Endothelial cell of umbilical vein (primary cell): ENCODE measurements at regions not wholly inside any gene's neighbourhood (a gene's known extent, or its start where the extent isn't known, plus 50 kb on each side); places are given as distances from the start of the nearest gene placed in this dataset.

Source experiments
- MAX ChIP-seq: IDR thresholded peaks from 2 replicates; pipeline ENCODE4 v1.6.1; 2011; ENCODE audit not compliant: insufficient read depth, insufficient read length
- TF ChIP-seq, protein P1 (sequence below), 2 donors: IDR thresholded peaks; 1 replicate in 1 of 2; 2 replicates in 1 of 2; pipeline ENCODE4 v1.5.1; 2011; ENCODE audit warnings: low read length in 2 of 2, mild to moderate bottlenecking in 2 of 2, moderate library complexity in 2 of 2, control low read depth in 1 of 2, inconsistent platforms in 1 of 2, low read depth in 1 of 2; ENCODE audit not compliant: insufficient read depth in 1 of 2; ENCODE audit errors: extremely low read depth in 1 of 2

DNA sequence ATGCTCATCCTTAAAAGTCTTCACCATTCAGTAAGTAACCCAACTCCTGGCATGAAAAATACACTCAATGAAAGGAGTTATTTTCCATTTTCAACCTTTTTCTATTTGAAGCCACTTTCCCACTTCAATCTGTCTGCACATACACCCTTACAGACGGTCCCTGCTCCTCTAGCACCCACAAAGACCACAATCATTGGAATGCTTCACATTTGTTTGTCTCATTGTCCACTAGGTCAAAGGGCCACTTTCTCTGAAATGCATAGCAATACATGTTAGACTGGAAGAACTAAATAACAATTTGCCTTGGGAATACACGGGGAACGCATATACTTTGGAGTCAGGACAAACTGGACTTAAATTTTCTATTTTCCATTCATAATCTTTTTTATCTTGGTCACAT, 487.1 kb upstream of the C1orf87 start:
- TF ChIP-seq, protein P1, sequence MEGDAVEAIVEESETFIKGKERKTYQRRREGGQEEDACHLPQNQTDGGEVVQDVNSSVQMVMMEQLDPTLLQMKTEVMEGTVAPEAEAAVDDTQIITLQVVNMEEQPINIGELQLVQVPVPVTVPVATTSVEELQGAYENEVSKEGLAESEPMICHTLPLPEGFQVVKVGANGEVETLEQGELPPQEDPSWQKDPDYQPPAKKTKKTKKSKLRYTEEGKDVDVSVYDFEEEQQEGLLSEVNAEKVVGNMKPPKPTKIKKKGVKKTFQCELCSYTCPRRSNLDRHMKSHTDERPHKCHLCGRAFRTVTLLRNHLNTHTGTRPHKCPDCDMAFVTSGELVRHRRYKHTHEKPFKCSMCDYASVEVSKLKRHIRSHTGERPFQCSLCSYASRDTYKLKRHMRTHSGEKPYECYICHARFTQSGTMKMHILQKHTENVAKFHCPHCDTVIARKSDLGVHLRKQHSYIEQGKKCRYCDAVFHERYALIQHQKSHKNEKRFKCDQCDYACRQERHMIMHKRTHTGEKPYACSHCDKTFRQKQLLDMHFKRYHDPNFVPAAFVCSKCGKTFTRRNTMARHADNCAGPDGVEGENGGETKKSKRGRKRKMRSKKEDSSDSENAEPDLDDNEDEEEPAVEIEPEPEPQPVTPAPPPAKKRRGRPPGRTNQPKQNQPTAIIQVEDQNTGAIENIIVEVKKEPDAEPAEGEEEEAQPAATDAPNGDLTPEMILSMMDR (IDR thresholded peaks at IDR 0.05; ENCODE audit: extremely low read depth in 1 of 2, insufficient read depth in 1 of 2, low read depth in 1 of 2, low read length in 2 of 2), result no peak
- no peak for TF ChIP-seq MAX
